AML-193 (cell line): ENCODE measurements at regions not wholly inside any gene's neighbourhood (a gene's known extent, or its start where the extent isn't known, plus 50 kb on each side); places are given as distances from the start of the nearest gene placed in this dataset.

Experiments used
- DNase-seq, 2 experiments: peaks; one replicate each; lab custom pipeline; 2025; lab: John Stamatoyannopoulos, UW

- no peak for DNase-seq
Measured at GRCh38 chr13:100855151-100855550, 180.6 kb upstream of the TMTC4 start.

- DNase-seq, result no peak
Measured at GRCh38 chr13:100854006-100854405, 179.4 kb upstream of the TMTC4 start.

DNA sequence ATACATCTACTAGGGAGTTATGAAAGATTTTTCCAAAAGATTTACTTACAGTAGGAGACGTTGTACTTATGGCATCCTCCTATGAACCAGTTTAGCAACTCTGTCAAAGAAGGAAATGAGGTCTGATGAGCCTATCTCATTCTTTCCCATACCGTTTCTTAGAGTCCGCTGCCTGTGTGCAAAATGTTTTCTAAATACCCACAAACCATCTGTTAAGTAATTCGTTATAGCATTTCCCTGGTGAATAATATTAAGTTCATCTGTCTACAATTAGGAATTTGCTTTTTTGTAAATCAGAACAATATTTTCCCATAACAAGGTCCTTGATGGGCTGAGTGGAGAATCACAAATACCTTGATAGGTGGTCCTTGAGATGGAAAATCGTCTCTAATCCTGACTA is 178.8 kb upstream of the TMTC4 start:
- DNase-seq, result no peak

DNA sequence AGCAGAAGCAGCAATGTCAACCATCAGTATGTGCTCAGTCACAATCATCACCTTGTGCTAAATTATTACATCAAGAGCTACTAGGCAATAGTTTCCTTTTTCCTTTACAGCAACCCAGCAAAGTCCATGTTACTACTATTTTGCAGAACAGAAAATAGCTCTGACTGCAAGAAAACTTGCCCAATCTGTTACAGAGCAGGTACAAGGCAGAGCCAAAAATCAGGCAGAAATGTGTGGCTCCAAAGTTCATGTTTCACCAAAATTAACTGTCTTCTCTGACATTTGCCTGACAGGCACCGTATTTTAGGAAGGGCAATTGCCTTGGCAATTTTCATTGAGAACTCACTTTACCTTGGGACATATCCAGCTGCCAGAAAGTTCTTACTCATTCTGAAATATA is 177.6 kb upstream of the TMTC4 start:
- no peak for DNase-seq

GRCh38 chr13:100848304-100848703 is 173.7 kb upstream of the TMTC4 start:
- no peak for DNase-seq

DNA sequence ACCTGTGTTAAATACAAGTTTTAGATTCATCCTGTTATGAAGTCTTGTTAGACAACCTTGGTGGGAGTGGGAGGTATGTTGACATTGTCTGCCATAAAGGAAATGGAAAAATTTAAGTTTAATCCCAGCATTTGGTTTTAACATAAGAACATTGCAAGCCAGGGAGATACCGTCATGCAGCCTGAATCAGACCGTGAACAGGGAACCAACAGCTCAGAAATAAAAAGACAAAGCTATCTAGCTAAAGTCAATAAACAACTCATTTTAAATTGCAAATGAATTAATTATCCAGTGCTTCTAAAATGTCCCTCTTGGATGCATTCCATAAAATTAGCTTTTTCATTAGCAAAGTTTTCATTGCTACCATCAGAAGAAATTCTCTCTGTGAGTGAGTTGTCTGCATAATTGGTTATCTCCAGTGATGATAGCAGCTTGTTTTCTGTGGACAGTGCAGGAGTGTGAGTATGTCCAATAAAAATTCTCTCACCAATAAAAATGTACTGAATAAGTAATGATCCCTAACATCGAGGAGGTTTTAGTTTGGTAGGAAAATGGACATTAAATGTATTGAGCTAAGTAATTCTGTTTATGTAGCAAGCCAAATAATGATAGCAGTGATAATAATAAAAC is 170.6 kb upstream of the TMTC4 start:
- no peak for DNase-seq

GRCh38 chr13:100842136-100842535 is 167.5 kb upstream of the TMTC4 start:
- DNase-seq, result no peak

- no peak for DNase-seq
Measured at GRCh38 chr13:100838387-100838786, 163.8 kb upstream of the TMTC4 start.

- no peak for DNase-seq
Measured at GRCh38 chr13:100837631-100838030, 163.0 kb upstream of the TMTC4 start.

DNA sequence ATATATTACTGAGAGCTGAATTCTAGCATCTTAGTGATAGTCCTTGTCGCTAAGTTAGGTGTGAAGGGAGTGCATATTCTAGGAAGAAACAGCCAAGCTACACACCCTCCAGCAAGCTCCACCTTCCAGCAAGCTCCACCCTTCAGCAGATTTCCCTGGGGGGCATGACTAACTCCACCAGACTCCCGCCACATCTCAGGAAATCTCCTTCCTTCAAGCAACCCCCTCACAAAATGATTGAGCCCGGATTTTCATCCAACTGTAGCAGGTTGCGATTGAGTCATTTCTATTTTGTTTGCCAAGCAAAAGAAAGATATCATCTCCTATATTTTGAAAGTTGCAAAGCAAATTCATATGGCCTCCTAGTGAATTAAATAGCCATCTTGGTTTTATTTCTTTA is 162.1 kb upstream of the TMTC4 start:
- DNase-seq, result no peak

GRCh38 chr13:100835695-100836094 is 161.1 kb upstream of the TMTC4 start:
- no peak for DNase-seq

GRCh38 chr13:100833427-100833826 is 158.8 kb upstream of the TMTC4 start:
- no peak for DNase-seq

GRCh38 chr13:100828226-100828625 is 153.6 kb upstream of the TMTC4 start:
- no peak for DNase-seq

GRCh38 chr13:100827489-100828176 is 153.0 kb upstream of the TMTC4 start:
- DNase-seq, result no peak

- DNase-seq, result no peak
Measured at GRCh38 chr13:100826441-100826840, 151.8 kb upstream of the TMTC4 start.

GRCh38 chr13:100825557-100825956 is 151.0 kb upstream of the TMTC4 start:
- no peak for DNase-seq

GRCh38 chr13:100824366-100824765 is 149.8 kb upstream of the TMTC4 start:
- no peak for DNase-seq

GRCh38 chr13:100823448-100823847 is 148.9 kb upstream of the TMTC4 start:
- DNase-seq, result no peak

- DNase-seq, result no peak
Measured at GRCh38 chr13:100822871-100823443, 148.4 kb upstream of the TMTC4 start.

- DNase-seq, result no peak
Measured at GRCh38 chr13:100818711-100819110, 144.1 kb upstream of the TMTC4 start.

DNA sequence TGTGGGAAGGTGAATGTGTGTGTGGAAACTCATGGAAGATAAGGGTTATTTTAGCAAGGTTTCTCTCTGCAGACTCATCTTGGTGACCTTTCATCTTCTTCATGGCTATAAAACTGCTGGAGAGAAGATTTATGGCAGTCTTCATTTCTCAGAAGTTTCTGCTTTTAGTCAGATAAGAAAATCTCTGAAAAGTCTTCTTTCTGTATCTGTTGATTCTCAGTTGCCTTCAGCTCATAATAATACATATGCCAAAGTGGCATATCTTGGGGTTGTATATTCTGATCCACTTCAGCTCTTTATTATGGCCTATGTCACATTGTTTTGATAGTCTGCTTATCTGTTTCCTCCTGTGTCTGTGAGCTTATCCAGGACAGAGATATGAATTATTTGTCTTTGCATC is 143.3 kb upstream of the TMTC4 start:
- DNase-seq, result no peak

DNA sequence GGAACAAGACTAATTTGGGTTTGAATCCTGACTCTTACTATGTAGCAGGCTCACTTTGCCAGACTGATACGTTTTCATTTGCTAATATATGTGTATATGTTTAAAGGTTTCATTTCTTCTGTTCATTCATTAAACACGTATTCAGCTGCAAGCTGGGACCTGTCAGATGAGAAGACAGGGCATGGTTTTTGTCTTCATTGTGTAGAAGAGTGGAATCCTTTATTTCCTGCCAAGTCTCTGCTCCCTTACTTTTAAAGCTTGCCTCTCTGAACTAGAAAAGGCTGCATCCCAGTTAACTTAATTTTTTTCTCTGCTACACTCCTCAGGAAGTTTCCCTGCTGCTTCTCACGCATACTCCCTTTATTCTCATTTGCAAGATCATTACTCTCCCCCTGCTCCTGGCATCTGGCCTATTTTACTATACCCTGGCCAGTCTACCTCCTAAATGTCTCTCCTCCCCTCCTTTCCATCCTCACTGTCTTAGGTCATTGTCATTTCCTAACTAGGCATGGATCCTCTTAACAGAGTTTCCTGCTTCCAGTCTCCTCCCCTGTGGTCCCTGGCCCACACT is 141.0 kb upstream of the TMTC4 start:
- no peak for DNase-seq

DNA sequence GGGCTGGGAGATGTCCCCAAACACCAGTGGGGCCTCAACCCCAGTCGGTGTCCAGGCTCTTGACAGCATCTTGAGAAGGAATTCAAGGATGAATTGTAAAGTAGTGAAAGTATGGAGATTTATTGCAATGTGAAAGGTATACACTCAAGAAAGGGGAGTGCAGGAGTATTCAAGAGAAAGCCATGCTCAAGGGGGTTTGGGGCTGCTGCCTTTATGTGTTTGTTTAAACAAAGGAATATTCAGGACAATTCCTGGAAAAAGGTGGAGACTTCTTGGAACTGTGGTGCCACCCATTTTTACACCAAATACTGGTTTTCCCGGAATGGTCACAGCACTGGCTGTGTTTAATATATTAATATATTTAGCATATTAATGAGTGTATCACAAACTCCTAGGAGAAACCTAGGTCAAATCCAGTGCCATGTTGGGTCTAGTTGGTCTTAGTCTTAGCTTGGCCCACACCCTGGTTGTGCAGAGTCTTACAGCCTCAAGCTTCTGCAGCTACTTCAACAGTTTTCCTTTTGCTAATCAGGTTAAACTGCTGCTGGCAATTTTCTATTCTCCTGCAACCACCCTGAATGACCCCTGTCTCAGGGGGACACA is 138.5 kb upstream of the TMTC4 start:
- no peak for DNase-seq
